ENCODE measurements at regions not wholly inside any gene's neighbourhood (a gene's known extent, or its start where the extent isn't known, plus 50 kb on each side); places are given as distances from the start of the nearest gene placed in this dataset.

DNA sequence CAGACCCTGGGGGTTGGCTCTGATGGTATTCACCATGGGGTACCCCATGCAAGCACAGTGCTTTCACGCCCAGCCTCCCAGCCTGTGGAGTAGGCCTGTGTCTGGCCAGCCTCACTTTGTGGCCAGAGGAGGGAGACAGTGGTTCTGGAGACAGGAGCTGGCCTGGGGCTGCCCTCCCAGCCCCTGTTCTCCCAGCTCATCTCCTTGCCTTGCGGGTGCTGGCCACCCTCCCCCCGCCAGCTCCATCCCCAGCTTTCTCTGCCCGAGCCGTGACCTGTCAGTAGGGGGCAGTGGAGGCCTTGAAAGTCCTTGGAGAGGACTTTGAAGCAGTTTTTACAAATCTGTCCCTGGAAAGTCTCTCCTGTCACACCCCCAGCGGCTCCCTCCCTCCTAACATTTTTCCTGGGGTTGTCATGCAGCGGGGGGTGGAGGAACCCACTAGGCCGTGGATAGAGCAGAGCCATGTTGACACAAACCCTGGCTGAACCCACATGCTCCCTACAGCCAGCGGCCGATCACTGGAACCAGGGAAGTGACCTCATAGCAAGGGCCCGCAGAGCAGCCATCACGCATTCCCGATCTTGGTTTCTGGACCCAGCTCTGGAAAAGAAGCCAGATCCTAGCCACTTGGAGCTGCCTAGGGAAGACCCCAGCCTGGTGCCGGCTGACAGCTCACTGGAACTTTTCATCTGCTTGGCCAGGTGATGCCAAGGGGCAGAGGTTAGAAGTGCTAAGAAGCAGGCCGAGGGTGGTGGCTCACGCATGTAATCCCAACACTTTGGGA is 289.4 kb downstream of the SEC14L1 start (continued):
- TF ChIP-seq, protein P1, sequence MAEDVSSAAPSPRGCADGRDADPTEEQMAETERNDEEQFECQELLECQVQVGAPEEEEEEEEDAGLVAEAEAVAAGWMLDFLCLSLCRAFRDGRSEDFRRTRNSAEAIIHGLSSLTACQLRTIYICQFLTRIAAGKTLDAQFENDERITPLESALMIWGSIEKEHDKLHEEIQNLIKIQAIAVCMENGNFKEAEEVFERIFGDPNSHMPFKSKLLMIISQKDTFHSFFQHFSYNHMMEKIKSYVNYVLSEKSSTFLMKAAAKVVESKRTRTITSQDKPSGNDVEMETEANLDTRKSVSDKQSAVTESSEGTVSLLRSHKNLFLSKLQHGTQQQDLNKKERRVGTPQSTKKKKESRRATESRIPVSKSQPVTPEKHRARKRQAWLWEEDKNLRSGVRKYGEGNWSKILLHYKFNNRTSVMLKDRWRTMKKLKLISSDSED (CRISPR knock-in tag; IDR thresholded peaks at IDR 0.05), result no peak
- TF ChIP-seq, protein P2, sequence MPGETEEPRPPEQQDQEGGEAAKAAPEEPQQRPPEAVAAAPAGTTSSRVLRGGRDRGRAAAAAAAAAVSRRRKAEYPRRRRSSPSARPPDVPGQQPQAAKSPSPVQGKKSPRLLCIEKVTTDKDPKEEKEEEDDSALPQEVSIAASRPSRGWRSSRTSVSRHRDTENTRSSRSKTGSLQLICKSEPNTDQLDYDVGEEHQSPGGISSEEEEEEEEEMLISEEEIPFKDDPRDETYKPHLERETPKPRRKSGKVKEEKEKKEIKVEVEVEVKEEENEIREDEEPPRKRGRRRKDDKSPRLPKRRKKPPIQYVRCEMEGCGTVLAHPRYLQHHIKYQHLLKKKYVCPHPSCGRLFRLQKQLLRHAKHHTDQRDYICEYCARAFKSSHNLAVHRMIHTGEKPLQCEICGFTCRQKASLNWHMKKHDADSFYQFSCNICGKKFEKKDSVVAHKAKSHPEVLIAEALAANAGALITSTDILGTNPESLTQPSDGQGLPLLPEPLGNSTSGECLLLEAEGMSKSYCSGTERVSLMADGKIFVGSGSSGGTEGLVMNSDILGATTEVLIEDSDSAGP (CRISPR knock-in tag; IDR thresholded peaks at IDR 0.05; ENCODE audit: borderline replicate concordance), result peak; percentile 76
- TF ChIP-seq SRSF4 (IDR thresholded peaks at IDR 0.05; ENCODE audit: low read depth, low read length, poor library complexity, severe bottlenecking) (no peak), FOXK2 (IDR thresholded peaks at IDR 0.05) (0 out of 2 replicates have a peak, but pooled peaks have one; percentile 64), RAD21 (CRISPR knock-in tag; IDR thresholded peaks at IDR 0.05) (peak; percentile 97), ZBTB7B (CRISPR knock-in tag; IDR thresholded peaks at IDR 0.05) (peak; percentile 22; the same call in 1 of the 2 replicates), RORA (CRISPR knock-in tag; IDR thresholded peaks at IDR 0.05) (no peak), ZNF749 (CRISPR knock-in tag; IDR thresholded peaks at IDR 0.05; ENCODE audit: borderline replicate concordance) (peak; percentile 27; the same call in 1 of the 2 replicates), IRF2 (CRISPR knock-in tag; IDR thresholded peaks at IDR 0.05) (peak; percentile 80), ZNF253 (CRISPR knock-in tag; IDR thresholded peaks at IDR 0.05; ENCODE audit: borderline replicate concordance) (0 out of 2 replicates have a peak, but pooled peaks have one; percentile 7), NR2F1 (CRISPR knock-in tag; IDR thresholded peaks at IDR 0.05) (0 out of 4 replicates have a peak, but pooled peaks of 1 of the 2 experiments have one; percentile 12), ZNF224 (CRISPR knock-in tag; IDR thresholded peaks at IDR 0.05) (no peak), ZIK1 (CRISPR knock-in tag; IDR thresholded peaks at IDR 0.05; ENCODE audit: borderline replicate concordance, low read depth) (no peak)
- TF ChIP-seq, protein P3, sequence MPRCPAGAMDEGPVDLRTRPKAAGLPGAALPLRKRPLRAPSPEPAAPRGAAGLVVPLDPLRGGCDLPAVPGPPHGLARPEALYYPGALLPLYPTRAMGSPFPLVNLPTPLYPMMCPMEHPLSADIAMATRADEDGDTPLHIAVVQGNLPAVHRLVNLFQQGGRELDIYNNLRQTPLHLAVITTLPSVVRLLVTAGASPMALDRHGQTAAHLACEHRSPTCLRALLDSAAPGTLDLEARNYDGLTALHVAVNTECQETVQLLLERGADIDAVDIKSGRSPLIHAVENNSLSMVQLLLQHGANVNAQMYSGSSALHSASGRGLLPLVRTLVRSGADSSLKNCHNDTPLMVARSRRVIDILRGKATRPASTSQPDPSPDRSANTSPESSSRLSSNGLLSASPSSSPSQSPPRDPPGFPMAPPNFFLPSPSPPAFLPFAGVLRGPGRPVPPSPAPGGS (CRISPR knock-in tag; IDR thresholded peaks at IDR 0.05), result no peak; the same call in 1 of the 2 replicates
- TF ChIP-seq, protein P4, sequence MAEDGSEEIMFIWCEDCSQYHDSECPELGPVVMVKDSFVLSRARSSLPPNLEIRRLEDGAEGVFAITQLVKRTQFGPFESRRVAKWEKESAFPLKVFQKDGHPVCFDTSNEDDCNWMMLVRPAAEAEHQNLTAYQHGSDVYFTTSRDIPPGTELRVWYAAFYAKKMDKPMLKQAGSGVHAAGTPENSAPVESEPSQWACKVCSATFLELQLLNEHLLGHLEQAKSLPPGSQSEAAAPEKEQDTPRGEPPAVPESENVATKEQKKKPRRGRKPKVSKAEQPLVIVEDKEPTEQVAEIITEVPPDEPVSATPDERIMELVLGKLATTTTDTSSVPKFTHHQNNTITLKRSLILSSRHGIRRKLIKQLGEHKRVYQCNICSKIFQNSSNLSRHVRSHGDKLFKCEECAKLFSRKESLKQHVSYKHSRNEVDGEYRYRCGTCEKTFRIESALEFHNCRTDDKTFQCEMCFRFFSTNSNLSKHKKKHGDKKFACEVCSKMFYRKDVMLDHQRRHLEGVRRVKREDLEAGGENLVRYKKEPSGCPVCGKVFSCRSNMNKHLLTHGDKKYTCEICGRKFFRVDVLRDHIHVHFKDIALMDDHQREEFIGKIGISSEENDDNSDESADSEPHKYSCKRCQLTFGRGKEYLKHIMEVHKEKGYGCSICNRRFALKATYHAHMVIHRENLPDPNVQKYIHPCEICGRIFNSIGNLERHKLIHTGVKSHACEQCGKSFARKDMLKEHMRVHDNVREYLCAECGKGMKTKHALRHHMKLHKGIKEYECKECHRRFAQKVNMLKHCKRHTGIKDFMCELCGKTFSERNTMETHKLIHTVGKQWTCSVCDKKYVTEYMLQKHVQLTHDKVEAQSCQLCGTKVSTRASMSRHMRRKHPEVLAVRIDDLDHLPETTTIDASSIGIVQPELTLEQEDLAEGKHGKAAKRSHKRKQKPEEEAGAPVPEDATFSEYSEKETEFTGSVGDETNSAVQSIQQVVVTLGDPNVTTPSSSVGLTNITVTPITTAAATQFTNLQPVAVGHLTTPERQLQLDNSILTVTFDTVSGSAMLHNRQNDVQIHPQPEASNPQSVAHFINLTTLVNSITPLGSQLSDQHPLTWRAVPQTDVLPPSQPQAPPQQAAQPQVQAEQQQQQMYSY (CRISPR knock-in tag; IDR thresholded peaks at IDR 0.05), result no peak
- TF ChIP-seq, protein P5, sequence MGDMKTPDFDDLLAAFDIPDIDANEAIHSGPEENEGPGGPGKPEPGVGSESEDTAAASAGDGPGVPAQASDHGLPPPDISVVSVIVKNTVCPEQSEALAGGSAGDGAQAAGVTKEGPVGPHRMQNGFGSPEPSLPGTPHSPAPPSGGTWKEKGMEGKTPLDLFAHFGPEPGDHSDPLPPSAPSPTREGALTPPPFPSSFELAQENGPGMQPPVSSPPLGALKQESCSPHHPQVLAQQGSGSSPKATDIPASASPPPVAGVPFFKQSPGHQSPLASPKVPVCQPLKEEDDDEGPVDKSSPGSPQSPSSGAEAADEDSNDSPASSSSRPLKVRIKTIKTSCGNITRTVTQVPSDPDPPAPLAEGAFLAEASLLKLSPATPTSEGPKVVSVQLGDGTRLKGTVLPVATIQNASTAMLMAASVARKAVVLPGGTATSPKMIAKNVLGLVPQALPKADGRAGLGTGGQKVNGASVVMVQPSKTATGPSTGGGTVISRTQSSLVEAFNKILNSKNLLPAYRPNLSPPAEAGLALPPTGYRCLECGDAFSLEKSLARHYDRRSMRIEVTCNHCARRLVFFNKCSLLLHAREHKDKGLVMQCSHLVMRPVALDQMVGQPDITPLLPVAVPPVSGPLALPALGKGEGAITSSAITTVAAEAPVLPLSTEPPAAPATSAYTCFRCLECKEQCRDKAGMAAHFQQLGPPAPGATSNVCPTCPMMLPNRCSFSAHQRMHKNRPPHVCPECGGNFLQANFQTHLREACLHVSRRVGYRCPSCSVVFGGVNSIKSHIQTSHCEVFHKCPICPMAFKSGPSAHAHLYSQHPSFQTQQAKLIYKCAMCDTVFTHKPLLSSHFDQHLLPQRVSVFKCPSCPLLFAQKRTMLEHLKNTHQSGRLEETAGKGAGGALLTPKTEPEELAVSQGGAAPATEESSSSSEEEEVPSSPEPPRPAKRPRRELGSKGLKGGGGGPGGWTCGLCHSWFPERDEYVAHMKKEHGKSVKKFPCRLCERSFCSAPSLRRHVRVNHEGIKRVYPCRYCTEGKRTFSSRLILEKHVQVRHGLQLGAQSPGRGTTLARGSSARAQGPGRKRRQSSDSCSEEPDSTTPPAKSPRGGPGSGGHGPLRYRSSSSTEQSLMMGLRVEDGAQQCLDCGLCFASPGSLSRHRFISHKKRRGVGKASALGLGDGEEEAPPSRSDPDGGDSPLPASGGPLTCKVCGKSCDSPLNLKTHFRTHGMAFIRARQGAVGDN (CRISPR knock-in tag; IDR thresholded peaks at IDR 0.05), result peak; percentile 94

All from HepG2 (cell line).